GM21360 (cell line): ENCODE measurements at regions not wholly inside any gene's neighbourhood (a gene's known extent, or its start where the extent isn't known, plus 50 kb on each side); places are given as distances from the start of the nearest gene placed in this dataset.

Experiments
- ATAC-seq: cut with Tn5 transposase; IDR thresholded peaks from one replicate; pipeline ENCODE4 v1.9.1; 2021; ENCODE audit warnings: mild to moderate bottlenecking, moderate library complexity; ENCODE audit not compliant: unreplicated experiment

- ATAC-seq: no peak
Observed at GRCh38 chr11:127576210-127576609, 575.6 kb upstream of the KIRREL3 start.

GRCh38 chr11:127574478-127574877 is 573.9 kb upstream of the KIRREL3 start:
- ATAC-seq: no peak

GRCh38 chr11:127568891-127569290 is 568.3 kb upstream of the KIRREL3 start:
- ATAC-seq: no peak

- ATAC-seq: no peak
Observed at GRCh38 chr11:127567237-127567932, 566.8 kb upstream of the KIRREL3 start.

GRCh38 chr11:127564810-127565209 is 564.2 kb upstream of the KIRREL3 start:
- no peak for ATAC-seq

- no peak for ATAC-seq
Observed at GRCh38 chr11:127559978-127560377, 559.4 kb upstream of the KIRREL3 start.

GRCh38 chr11:127552446-127552845 is 551.9 kb upstream of the KIRREL3 start:
- no peak for ATAC-seq

GRCh38 chr11:127531167-127531566 is 530.6 kb upstream of the KIRREL3 start:
- no peak for ATAC-seq

- no peak for ATAC-seq
Observed at GRCh38 chr11:127528297-127528696, 527.7 kb upstream of the KIRREL3 start.

GRCh38 chr11:127524618-127525017 is 524.0 kb upstream of the KIRREL3 start:
- no peak for ATAC-seq

- ATAC-seq: no peak
Observed at GRCh38 chr11:127521413-127521812, 520.8 kb upstream of the KIRREL3 start.

GRCh38 chr11:127507851-127508250 is 507.3 kb upstream of the KIRREL3 start:
- ATAC-seq: no peak

- ATAC-seq: no peak
Observed at GRCh38 chr11:127506647-127507046, 506.1 kb upstream of the KIRREL3 start.

GRCh38 chr11:127506126-127506525 is 505.6 kb upstream of the KIRREL3 start:
- ATAC-seq: no peak

- ATAC-seq: no peak
Observed at GRCh38 chr11:127496165-127496564, 495.6 kb upstream of the KIRREL3 start.

GRCh38 chr11:127493330-127494022 is 492.9 kb upstream of the KIRREL3 start:
- ATAC-seq: no peak

GRCh38 chr11:127492029-127492428 is 491.5 kb upstream of the KIRREL3 start:
- no peak for ATAC-seq

- ATAC-seq: no peak
Observed at GRCh38 chr11:127491589-127491988, 491.0 kb upstream of the KIRREL3 start.

GRCh38 chr11:127490896-127491295 is 490.3 kb upstream of the KIRREL3 start:
- ATAC-seq: no peak

- ATAC-seq: no peak
Observed at GRCh38 chr11:127485541-127485940, 485.0 kb upstream of the KIRREL3 start.

GRCh38 chr11:127481391-127481790 is 480.8 kb upstream of the KIRREL3 start:
- no peak for ATAC-seq

- ATAC-seq: no peak
Observed at GRCh38 chr11:127478826-127479225, 478.3 kb upstream of the KIRREL3 start.

- no peak for ATAC-seq
Observed at GRCh38 chr11:127474766-127475165, 474.2 kb upstream of the KIRREL3 start.
